GM19193 (cell line): ENCODE measurements at regions not wholly inside any gene's neighbourhood (a gene's known extent, or its start where the extent isn't known, plus 50 kb on each side); places are given as distances from the start of the nearest gene placed in this dataset.

Experiments used
- POLR2A ChIP-seq: IDR thresholded peaks from 4 replicates; pipeline ENCODE4 v1.6.1; 2011; ENCODE audit not compliant: insufficient read depth, insufficient read length; ENCODE audit errors: extremely low read depth

DNA sequence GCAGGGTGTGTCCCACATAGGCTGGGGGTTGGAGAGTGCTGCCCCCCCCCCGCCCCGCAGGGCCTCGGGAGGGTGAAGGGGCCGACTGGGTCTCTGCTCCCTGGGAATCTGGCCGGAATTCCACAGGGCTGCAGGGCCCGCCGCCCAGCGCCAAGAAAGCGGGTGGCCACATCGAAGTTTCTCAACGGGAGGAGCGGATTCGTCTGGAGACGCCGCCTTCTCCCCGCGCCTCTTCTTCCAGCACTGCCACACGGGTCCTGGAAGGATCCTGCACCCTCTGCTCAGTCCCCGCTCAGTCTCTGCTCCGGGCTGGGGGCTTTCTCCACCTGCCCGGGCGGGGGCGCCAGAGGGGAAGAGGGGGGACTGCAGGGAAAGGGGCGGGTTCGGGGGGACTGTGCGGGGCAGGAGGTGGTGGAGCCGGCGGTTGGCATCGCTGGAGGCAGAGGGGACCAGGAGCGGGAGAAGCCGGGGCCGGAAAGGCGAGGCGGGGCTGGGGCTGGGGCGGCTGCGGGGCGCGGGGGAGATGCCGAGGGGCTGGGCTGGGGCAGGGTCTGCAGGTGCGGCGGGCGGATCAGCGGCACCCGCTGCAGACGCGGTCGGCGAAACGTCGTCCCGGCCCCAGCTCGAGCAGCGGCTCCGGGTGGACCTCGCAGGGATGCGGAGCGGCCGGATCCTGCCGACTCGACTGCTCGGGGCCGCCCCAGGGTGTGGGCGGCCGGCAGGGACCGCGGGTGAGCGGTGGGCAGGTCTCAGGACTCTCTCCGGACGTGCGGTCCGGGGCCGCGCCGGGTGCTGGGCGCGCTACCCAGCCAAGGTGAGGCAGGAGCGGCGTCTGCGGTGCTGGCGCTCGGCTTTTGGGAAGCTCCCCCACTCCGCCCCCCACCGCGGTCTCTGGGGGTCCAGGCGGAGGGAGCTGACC lies 811.4 kb upstream of the TMEM132C start:
- TF ChIP-seq POLR2A: no peak

DNA sequence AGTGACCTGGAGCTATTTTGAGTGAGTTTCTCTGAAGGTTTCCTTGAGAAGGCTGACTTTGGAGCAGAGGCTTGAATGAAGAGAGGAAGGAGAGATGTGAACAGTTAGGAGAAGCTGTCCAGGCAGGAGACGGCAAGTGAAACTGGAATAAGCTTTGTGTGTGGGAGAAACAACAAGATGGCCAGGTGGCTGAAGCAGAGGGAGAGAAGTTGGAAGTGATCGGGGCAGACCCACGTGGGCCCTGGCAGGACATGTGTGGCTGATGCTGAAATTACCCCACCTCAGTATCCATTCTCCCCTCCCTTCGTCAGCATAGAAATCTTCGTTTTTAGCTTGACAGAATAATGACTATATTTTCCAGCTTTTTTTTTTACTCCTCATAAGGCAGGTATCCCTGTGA lies 809.2 kb upstream of the TMEM132C start:
- no peak for TF ChIP-seq POLR2A

DNA sequence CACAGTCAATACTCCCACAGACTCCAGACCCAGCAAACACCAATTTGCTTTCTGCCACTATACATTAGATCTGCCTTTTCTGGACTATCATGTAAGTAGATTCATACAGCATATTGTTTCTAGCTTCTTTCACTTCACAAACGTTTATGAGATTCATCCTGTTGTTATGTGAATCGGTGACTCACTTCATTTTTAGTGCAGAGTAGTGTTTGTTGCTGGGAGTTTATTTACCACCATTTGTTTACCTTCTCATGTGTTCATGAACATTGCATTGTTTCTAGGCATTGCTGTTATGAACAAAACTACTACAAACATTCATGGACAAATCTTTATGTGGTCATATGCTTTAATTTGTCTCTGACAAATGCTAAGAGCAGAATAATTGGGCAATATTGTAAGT lies 807.8 kb upstream of the TMEM132C start:
- no peak for TF ChIP-seq POLR2A

DNA sequence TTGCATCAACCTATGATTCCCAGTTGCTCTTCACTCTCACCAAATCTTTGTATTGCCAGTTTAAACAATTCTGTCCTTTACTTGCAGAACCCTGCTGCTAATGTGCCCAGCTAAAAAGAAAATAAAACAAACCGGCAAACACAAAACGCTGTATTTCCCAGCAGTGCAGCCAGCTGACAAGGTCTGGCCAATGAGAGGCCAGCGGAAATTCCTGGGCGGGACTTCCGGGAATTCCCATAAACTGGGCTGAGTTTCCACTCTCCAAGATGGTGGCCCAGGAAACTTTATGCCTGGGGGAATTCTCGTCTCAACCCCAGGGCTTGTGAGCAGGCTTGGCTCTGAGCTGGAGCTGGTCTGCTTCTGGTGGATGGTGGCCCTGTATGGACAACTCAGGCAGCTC lies 807.3 kb upstream of the TMEM132C start:
- TF ChIP-seq POLR2A: no peak

DNA sequence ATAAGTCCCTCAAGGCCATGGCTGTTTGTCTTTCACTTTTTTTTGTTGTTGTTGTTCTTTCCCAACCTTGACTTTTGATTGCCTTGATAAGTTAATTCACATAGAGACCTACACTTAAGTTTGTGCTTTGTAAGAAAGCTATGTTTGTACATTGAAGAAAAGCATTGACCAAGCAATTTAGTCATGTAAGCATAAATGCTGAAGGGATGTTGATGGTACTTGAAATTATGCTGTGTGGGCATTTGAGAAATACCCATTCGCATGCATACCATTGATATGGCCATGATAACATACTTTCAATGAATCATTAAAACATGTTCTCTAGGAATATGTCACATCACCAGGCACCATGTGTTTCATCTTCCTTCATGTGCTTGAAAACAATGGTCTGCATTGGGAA lies 803.7 kb upstream of the TMEM132C start:
- TF ChIP-seq POLR2A: no peak

DNA sequence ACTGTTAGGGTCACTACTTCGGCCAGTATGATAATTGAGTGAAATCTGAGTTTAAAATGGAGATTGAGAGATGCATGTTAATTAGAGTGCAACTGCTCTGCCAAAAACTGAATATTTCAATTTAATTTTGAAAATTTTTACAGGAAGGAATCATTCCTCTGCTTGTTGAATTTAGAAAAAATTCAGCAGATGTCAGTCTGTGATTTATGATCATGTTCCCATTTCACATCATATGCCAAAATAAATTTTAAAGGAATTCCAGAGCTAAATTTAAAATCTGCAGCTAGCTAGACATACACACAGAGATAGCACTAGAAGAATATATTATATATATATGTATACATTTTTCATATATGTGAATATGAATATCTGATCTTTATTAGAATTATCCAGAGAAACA lies 797.6 kb upstream of the TMEM132C start:
- TF ChIP-seq POLR2A: no peak

- TF ChIP-seq POLR2A: no peak
These were observed 793.2 kb upstream of the TMEM132C start for GRCh38 chr12:127473766-127474165.

GRCh38 chr12:127479256-127479655 lies 787.7 kb upstream of the TMEM132C start:
- TF ChIP-seq POLR2A: no peak

DNA sequence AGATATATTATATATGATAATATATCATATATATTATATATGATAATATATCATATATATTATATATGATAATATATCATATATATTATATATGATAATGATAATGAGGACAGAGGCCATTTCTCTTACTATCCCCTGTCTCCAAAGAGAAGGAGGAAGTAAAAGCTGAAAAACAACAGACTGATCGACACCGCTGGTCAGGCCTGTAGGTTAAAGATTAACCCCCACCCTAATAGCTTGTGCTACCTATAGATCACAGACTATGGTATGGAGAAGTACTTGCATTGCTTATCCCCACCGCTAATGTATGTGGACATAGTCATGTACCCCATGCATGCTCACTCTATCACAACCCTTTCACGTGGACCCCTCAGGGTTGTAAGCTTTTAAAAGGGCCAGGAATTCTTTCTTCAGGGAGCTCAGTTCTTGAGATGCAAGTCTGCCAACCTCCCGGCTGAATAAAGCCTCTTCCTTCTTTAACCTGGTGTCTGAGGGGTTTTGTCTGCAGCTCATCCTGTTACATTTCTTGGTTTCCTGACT lies 786.1 kb upstream of the TMEM132C start:
- TF ChIP-seq POLR2A: no peak

GRCh38 chr12:127482950-127483349 lies 784.0 kb upstream of the TMEM132C start:
- TF ChIP-seq POLR2A: no peak

GRCh38 chr12:127485528-127485927 lies 781.4 kb upstream of the TMEM132C start:
- no peak for TF ChIP-seq POLR2A

GRCh38 chr12:127487031-127487430 lies 779.9 kb upstream of the TMEM132C start:
- no peak for TF ChIP-seq POLR2A

DNA sequence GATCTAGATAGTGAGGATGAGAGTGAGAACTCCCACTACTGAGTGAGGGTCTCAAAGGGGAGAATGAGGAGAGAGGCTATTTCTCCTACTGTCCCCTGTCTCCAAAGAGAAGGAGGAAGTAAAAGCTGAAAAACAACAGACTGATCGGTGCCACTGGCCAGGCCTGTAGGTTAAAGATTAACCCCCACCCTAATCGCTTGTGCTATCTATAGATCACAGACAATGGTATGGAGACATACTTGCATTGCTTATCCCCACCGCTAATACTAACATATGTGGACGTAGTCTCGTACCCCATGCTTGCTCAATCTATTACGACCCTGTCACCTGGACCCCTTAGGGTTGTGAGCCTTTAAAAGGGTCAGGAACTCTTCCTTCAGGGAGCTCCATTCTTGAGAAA lies 777.9 kb upstream of the TMEM132C start:
- no peak for TF ChIP-seq POLR2A

- TF ChIP-seq POLR2A: no peak
These were observed 771.7 kb upstream of the TMEM132C start for GRCh38 chr12:127494961-127495915.

DNA sequence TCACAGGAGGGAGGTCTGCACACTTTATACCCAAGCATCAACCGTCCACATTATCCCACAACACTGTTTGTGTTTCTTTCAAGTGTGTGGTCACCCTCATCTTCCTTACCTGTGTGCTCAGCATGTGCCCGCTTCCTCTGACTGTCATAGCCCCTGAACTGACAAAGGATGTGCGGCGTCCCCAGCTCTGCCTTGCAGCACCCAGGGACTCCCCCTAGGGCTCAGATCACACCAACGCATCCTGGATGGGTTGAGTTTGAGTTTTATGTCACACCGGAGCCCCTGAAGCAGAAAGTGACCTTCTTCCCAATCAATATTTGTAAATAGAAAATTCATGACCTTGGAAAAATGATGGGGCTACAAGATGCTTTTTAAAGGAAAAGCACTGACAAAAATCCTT lies 770.7 kb upstream of the TMEM132C start:
- no peak for TF ChIP-seq POLR2A
